IPS-NIHi7 (cell line): ENCODE measurements at regions not wholly inside any gene's neighbourhood (a gene's known extent, or its start where the extent isn't known, plus 50 kb on each side); places are given as distances from the start of the nearest gene placed in this dataset.
A peak's percentile ranks its signal among the peaks of the same experiment; 100 is the strongest.
"Not testable (repeated sequence)": the region's sequence is repeated elsewhere in the genome, so short reads cannot be mapped to it uniquely, and the experiment has no call there.

Experiments used
- DNase-seq: peaks from one replicate; pipeline ENCODE4 v3.0.0; 2012; ENCODE audit warnings: mixed read lengths; ENCODE audit errors: extremely low spot score

DNA sequence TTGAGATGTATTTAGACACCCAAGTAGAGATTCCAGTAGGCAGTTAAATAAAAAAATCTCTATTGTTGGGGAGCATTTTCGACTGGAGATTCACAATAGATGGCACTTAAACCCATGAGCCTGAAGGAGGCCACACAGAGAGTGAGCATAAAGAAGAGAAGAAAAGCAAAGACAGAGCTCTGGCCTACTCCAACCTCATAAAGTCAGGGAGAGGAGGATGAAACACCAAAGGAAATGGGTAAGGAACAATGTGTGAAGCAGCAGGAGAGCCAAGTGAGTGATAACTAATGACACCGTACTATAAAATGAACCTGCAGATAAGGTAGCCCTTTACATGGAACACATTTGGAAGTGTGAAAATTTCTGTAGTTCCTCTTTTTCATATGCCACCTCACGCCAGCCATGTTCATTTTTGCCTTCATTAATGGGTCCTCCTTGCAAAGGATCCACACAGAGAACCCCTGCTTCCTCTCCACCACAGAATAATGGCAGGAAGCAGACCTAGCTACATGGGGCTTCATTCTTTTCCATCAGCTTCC, 150.0 kb upstream of the SYT10 start:
- DNase-seq, result no peak

DNA sequence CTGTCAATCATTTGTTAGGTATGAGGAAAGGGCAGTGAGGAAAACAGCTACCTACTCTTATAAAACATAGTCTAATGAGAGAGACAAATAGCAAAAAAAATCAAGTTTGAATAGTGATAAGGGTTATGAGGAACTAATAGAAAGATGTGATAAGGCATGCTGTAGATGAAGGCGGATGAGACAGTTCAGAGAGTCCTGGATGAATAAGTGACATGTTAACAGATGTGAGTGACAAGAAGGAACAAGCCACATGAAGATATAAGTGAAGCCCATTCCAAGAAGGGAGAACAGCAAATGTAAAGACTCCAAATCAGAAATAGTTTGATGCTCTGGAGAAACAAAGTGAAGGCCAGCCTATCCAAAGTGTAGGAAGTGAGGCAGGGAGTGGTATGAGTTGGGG, 154.1 kb upstream of the SYT10 start:
- DNase-seq, result no peak

DNA sequence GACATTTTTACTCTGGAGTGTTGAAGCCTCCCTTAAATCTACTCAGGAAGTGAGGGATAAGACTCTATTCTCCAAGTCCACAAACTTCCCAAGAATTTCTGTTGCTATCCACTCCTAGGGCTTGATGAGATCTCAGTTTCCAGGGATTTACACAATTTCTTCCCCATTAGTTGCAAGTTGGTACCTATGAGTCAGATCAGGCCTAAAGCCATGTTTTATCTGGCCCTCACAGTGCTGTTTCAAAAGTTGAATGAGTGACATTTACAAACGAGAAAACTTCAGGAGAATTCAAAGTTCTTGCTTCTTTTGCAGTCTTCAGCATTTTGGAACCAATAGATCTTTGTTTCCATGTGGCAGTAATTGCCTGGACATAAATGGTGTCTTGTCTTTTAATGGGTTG, 156.4 kb upstream of the SYT10 start:
- DNase-seq, result no peak

DNA sequence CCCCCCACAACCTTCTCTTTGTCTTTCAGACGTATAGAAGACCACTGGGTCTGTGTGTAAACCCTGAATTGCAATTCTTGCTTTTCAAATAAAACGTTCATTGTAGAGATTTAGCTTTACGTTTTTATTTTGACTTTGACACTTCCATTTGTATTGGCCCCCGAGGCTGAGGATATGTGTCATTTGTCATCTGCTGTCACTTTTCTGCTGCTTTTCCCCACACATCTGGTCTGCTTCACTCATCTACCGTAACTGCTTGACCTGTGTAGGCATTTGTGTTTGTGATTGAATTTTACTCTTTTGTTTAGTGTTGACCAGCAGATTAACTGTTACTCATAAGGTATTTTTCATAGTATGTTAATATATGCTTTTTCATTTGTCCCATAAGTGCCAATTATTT, 157.2 kb upstream of the SYT10 start:
- no peak for DNase-seq

DNA sequence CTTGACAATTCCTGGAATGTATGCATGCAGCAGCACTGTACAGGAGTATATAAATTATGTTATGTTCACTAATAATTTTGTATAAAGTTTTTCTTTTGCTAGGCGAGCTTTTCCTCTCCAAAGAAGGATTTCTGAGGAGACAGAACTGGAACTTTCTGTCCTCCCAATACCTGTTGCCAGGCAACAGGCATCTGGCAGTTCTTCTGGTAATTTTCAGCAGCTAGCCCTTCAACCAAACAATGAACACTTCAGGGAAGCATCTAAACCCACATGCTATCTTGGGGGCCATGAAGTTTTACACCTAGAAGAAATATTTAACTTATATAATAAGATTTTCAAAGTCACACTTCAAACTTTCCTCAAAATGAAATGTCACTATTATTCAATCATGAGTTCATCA, 162.9 kb upstream of the SYT10 start:
- DNase-seq, result no peak

DNA sequence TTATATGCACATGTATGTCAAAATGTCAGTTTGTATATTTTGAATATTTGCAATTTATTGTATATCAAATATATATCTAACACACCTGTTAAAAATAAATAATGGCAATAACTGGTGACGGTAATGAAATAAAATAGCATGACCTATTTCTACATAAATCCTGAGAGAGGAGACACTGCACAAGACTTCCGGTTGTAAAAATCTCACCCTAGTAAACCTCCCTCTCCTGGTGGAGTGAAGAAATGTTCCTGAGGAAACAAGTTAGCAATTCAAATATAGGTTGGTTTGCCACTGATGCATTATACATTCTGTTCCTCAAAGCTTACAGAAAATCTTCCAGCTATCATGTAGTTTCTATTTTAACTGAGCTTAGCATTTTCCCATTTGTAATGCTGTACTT, 166.1 kb upstream of the SYT10 start:
- DNase-seq, result peak; percentile 31

DNA sequence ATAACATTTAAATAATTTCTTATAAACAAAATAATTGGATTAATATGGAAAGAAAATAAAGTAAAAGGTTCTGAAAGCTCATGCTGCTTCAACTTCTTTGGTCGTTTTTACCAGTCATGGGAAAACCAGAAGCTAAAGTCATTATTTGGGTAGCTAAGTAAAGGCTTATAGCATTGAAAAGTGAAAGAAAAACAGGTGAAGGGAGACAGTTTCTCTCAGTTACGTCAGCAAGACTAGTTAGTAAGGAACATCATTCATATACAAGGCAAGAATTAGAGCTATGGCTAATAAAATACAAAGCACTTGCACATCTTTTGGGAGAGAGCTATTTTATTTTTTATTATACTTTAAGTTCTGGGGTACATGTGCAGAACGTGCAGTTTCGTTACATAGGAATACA, 170.3 kb upstream of the SYT10 start:
- DNase-seq, result no peak

DNA sequence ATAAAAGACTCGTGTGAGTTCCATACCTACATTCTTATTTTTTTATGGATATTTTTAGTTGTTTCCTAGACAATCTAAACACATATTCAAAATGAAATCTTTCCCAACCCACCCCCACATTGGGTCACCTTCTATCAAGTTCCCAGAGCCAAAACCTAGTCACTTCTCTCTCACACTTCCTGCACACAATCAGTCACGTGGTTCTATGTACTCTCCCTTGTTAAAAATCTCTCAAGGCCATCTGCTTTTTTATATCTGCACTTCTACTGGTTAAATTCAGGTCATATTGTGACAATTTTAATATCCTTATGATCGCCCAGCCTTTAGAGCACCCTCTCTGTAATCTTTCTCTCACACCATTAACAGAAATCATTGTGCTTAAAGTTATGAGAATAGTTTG, 175.0 kb upstream of the SYT10 start:
- DNase-seq, result no peak

DNA sequence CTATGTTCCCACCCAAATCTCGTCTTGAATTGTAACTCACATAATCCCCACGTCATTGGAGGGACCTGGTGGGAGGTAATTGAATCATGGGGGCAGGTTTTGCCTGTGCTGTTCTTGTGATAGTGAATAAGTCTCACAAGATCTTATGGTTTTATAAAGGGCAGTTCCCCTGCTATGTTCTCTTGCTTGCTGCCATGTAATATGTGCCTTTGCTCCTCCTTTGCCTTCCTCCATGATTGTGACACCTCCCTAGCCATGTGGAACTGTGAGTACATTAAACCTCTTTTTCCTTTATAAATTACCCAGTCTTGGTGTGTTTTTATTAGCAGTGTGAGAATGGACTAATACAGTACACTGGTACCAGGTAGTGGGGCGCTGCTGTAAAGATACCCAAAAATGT, 177.6 kb upstream of the SYT10 start:
- no peak for DNase-seq

DNA sequence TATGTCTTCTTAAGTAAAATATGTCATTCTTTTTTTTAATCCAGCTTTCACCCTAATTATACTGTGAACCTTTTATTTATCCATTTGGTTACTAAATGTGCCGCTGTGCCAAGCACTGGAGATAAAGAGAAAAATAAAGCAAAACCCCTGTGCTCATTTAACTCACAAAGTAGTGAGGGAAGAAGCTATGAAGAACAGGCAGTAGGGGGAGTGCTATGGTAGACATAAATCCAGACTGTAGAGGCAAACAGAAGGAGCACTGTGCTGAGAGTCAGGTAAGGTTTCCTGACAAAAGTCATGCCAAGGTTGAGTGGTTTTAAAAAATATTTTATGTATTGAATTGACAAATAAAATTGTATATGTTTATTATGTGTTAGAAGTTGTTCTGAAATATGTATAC, 188.5 kb upstream of the SYT10 start:
- DNase-seq, result no peak

DNA sequence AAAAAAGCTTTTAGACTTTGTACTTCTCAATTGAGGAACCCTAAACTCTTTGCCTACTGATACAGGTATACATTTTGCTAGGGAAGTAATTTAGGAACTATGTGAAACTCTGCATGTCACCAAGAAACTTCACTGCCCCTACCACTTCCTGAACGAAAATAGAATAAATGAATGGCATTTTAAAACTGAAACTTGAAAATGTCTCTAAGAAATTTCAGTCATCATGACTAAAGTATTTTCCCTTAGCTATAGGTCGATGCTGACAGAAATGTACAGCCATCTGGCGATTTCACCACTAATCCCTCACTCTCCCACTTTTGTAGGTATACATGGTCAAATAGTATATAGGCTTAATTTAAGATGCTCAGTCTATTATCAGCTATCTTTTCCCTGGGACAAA, 194.9 kb upstream of the SYT10 start:
- no peak for DNase-seq

DNA sequence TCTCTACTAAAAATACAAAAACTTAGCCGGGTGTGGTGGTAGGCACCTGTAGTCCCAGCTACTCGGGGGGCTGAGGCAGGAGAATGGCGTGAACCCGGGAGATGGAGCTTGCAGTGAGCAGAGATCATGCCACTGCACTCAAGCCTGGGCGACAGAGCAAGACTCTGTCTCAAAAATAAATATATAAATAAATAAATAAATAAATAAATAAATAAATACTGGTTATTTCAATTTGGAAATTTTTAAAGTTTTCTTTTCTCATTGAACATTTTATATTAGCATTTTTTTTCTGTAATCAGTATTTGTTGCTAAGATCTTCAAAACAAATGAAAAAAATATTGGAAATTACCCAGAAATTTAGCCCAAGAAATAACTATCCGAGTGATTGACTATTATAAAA, 197.3 kb upstream of the SYT10 start:
- DNase-seq, result not testable (repeated sequence)

DNA sequence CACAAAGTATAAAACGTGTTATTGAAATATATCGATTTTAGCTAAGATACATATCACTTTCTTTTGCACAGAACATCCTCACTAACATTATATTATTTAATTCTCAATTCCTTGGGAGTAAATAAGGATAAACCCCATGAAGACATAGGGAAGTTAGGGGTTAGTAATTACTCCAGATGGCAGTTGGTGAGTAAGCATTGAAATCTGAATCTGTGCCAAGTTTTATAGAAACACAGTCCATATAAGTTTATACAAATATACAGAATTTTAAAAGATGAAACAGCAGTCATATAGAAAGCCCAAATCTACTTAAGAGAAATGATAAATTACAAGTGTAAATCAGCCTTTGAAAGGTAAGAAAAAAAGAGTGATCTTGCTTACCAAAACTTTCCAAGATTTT, 200.4 kb upstream of the SYT10 start:
- no peak for DNase-seq

DNA sequence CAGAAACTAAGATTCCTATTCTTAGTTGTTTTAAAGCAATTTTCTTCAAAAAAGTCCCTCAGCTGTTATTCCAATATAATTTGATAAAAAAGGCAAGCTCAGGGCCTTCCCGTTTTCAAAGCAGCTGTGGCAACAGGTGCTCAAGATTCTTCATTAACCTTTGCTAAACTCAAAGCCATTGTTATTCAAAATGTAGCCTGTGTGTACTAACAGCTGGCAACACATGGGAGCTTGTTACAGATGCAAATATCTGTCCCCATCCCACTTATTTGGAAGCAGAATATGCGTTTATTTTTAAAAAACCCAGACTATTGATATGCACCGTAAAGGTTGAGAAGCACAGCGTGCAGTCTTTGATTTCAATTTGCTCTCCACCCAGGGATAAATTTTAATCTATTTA, 210.4 kb upstream of the SYT10 start:
- no peak for DNase-seq

DNA sequence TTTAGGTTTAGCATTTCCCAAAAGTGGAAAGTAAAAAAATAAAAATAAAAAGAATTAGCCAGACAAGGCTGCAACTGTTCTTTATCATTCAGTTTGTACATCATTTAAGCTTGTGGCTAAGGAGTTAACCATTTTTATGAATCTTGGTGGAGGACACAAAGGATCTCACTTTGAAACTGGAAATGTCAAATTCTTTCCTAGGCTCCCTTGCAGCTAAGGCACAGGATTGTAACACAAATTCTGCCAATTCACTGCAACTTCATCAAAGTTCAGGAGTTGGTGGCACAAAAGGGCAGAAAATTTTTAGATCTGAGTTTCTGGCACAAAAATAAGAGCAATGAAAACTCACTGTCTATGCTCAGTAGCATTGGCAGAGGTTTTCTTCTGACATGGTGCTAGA, 211.2 kb upstream of the SYT10 start:
- DNase-seq, result no peak

DNA sequence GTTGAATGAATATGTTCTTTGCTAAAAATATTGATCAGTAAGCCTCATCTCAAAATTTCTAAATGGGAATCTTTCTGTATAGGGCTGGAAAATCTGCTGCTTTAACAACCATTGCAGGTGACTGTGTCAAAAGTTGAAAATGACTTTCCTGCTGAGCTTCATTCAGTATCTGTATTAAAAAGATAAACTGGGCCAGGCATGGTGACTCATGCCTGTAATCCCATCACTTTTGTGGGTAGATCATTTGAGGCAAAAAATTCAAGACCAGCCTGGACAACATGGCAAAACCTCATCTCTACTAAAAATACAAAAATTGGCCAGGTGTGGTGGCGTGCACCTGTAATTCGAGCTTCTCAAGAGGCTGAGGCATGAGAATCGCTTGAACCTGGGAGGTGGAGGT, 213.7 kb upstream of the SYT10 start:
- DNase-seq, result no peak

DNA sequence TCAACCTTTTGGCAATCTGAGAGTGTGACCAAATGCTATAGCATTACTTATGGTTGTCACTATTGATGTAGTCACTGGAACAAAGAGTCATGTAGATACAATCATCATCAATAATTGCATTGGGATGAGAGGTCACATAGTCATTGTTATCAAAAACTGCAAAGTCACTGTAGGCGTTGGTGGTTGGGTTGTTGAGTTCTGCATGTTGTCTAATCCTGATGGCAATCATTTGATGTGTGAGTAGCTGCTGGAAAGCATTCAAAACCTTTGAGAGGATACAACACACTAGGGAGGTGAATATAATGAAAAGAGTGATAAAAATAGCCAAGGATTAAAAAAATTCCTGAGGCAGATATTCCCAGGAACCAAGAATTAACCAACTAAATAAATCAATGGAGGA, 214.7 kb upstream of the SYT10 start:
- no peak for DNase-seq

DNA sequence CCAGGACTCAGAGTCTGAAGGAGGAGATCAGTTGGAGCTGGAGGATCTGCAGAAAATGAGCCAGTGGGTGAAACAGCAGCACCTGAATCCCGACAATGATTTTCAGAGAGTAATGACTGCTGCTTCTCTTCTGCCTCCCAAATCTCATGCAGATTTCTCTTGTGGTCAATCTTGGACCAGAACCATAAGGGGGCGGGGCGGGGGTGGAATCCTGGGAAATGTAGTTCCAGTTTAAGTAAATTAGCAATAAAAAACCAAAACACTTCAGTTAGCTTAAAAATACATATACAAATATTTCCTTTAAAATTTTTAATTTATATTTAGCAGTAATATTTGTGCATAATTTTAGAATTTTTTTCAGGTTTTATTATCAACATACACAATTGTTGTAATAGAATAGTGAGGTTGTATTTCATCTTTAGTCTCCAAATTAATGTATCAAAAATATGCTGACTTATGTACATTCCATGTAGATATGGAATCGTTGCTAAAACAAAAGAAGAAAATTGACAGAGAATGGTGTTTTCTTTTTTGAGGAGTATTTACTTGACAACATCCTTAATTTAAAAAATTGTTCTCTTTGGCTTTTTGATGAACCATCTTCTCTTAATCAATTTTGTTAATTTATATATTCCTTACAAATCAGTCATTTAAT, 223.5 kb upstream of the SYT10 start:
- no peak for DNase-seq

DNA sequence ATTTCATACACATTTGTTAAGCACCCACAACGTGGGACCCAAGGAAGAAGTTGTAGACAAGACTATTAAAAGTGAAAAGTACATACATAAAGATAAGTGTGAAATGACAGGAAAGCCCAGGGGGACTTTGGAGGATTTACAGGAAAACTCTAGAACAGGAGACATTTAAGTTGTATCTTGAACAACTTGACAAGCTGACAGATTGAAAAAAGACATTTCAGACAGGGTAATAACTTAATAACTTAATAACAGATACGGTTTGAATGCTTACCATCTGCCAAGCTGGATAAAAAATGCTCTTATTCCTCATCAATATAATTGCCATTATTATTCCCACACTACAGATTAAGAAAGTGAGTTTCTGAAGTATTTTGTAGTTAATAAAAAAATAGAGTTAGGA, 229.7 kb upstream of the SYT10 start:
- DNase-seq, result no peak

DNA sequence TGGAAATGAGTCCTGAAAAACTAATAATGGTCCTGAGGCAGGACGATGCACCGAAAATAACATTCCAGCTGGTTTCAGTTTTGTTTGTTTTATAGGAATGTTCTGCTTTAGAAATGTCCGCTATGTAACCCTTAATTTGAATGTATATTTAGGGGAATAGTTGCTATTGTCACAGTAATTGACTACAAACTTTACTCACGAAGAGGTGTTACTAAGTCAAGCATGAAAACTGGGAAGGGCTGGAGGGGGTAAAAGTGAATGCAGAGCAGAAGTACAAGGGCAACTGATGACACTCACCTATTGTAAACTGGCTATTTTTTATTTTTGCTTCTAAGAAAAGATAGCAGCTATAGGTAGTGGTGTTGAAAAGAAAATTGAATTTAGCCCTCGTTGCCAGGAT, 230.7 kb upstream of the SYT10 start:
- no peak for DNase-seq

DNA sequence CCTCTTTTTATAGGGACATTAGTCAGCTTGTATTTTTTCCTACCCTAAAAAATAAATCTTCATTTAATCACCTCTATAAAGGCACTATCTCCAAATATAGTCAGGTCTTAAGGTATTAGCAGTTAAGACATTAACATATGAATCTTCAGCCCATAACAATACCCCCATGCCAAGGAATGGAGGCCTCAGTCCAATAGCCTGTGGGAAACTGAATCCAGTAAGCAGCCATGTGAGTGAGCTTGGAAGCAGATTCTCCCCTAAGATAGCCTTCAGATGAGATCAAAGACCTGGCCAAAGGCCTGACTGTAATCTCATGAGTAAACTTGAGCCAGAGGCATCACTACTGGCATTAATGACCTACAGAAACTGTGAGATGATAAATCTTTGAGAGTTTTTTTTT, 232.1 kb upstream of the SYT10 start:
- no peak for DNase-seq

DNA sequence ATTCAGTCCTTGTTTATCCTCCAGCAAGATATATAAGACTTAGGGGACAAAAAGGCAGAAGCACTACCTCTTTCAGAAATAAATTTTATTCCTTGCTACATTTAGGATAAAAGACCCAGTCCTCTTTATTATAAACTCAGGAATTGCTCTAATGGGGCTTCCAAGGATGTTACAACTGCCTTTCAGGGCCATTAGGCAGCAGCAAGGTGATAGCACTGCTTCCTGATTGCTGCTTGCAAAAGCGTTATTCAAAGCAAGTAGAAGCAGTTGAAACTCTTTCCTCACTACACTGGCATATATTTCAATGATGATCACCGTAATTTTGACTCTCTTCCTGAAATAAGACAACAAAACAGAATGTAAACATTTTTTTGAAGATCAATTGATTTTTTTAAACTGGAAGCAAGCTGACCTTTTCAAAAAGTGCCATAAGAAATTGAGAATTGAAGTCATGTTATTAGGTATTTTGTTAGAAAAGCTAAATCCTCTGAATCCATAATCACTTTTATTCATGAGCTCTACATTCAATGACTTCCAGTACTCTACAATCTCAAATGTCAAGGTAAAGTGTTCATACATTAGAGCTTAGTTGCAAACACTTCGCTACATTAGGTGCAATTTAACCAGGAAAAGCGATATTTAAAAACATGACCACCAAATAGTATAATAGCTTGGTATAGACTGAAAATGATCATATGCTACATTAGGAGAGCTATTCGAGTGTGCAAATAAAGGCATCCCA, 233.4 kb upstream of the SYT10 start:
- DNase-seq, result no peak

DNA sequence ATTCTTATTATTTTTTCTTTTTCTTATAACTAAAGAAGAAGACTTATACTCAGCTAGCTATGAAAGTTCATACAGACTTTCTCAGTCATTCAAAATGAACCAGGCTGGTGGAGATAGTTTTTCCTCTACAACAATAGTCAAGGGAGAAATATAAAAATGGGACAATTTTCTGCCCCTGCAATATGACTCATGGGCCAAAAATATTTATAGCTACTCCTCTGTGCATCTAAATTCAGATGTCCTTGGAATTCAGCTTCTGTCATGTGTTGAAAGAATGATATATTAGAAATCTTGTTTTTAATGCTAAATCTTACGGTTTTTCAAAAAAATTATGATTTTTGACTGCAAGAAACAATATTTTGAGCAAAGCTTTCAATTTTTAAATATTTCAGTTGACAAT, 237.2 kb upstream of the SYT10 start:
- no peak for DNase-seq
